Stimulated activated CD8-positive, alpha-beta memory T cell treated with anti-CD3 and anti-CD28 coated beads, Interleukin-4, amount 100 ng/mL, for 4 hours (primary cell): ENCODE measurements at regions not wholly inside any gene's neighbourhood (a gene's known extent, or its start where the extent isn't known, plus 50 kb on each side); places are given as distances from the start of the nearest gene placed in this dataset.

Source experiments
- DNase-seq, 2 donors: peaks; one replicate each; pipeline ENCODE4 v3.0.0-alpha.2; 2020; ENCODE audit warnings: low read depth in 2 of 2, low spot score in 1 of 2

DNA sequence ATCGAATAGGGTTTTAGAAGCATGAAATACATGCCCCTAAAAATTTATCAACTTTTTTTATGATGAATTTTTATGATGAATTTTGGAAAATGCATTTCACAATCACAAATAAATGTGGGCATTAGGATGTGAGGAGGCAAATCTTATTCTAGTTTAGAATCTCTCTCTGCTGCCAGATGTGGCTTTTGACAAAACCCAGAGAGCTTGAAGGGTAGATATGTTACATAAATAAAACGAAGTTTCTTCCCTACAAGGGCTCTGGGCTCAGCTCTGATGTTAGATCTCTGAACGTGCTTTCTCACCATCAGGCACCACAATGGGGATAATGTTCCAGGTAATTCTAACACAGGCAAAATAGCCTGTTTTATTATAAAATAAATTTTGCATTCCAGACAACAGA, 102.3 kb upstream of the ADAMTSL1 start:
- no peak for DNase-seq

DNA sequence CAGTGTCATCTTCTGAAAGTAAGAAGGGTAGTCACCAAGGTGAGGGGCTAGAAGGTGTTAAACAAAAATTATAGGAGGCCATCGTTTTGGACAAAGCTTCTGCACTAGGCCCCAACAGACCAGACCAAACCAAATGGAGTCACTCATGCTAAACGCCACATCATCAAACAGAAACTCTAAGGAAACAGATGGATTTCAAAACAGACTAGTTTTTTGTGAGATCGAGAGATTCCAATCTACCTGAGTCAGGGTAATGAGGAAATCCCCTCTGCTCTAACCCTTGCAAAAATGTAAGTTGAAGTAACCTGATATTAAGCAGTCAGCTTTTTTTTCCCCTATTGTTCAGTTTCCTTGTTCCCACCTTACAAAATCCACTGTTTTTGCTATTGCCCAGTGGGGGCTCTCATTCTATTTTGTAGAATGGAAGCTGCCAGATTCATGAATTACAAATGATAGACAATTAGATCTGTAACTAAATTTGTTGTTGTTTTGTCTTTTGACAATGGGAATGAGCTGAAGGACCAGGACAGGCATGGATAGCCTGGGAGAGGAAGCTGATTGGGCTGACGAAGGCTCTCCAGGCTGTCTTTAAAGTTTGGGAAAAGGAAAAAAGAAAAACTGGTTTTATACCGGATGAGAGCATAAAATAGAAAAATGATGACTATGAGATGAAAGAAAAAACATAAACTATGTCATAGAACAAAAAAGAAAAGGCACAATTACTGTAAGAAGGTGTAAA, 94.7 kb upstream of the ADAMTSL1 start:
- DNase-seq, result no peak

DNA sequence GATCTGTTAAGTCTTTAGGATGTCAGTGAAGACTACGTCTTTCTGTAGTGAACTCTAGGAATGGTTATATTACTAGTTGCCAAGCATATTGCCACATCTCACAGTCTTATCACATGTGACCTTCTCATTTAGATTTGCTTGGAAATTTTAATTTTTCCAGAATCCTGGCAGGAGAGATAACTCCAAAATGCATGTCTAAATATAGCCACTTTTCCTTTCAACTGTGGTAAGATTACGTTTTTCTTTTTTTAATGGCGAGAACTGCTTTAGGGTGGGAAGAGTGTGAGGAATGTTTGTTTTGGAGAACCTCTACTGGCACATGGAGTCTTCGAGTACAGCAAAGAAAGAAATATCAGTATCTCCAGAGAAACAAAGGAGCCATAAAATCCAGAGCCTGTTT, 91.7 kb upstream of the ADAMTSL1 start:
- DNase-seq, result no peak

DNA sequence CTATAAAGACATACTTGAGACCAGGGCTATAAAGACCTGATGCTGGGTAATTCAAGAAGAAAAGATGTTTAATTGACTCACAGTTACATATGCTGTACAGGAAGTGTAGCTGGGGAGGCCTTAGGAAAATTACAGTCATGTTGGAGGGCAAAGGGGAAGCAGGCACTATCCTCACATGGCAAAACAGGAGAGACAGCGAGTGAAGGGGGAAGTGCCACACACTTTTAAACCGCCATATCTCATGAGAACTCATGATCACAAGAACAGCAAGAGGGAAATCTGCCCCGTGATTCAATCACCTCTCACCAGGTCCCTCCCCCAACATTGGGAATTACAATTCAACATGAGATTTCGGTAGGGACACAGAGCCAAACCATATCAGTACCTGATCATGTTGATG, 89.9 kb upstream of the ADAMTSL1 start:
- no peak for DNase-seq

DNA sequence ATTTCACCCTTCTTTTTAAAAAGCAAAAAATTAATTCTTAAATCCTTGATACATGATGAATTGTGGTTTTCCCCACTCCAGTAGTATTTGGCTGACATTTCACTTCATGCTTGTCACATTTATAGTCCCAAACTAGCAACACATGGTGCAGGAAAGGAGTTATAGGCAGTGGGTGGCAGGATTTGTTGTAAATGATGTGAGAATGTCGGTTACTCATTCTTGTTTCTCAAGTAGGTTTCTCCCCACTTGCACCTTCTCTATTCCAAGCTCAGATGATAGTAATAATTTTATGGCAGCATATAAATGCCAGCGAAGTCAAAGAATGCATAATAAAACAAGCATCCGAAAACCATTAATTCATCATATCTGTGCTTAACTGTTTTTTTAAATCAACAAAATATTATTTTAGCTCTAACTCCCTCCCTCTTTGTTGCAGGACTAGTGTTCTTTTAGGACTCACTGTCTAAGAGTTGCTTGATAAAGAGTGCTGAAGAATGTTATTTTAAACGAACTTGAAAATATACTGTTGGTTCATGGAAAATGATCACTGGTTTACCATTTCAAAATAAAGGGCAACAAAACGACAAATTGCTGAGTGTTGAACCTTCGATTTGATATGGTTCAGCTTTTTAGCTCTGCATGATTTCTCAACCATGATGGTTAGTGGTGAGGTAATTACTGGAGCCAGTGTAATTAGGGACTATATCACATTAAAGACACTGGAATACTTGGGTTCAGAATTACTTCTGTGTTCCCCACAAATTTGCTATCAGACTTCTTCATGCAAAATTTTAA, 88.1 kb upstream of the ADAMTSL1 start:
- no peak for DNase-seq

DNA sequence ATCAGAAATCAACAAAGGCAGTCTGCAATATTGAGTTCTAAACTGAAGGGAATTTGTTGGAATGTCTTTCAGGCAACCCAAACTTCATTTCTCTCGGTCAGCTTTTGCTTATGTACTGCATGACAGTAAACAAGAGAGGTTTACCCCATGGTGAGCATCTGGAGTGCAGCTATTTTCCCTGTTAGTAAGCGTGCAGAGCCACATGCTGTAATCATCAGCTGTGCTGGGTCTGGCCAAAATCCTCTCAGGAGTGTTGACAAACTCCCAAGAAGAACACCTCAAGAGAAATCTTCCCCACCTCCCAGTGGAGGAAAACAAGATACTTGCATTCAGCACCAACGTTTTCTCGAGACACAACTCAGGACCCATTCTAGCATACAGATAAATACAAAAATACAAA, 83.6 kb upstream of the ADAMTSL1 start:
- no peak for DNase-seq

DNA sequence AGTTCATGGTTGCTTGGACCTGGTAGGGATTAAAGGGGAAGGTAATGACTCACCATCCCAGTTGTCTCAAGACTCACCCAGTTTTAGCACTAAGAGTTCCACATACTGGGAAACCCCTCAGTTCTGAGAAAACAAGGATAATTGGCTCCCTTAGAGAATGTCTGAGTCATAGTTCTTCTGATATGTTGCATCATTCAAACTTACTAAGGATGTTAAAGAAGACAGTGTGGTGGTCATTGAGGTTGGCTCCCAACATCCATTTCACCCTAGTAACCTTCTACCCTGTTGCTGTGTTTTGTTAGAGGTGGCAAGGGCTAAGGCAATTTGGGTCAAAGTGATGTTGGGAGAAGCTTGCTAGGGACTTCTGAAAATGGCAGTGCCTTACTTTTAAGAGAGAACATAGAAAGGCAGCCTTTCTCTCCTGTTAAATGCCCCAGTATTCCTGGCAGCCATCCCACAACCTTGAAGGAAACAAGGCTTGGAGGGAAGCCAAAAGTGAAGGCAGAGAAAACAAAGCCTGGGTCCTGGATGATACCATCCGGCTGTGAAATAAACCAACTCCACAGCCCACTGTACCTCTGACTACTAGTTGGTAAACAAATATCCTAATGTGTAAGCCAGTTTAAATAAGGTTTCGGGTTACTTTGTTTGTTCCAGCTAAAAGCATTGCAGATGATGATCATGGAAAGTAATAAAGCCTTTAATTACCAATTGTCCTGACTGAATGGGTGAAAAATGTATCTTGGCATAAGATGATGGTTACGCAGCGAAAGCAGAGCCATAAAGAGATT, 80.4 kb upstream of the ADAMTSL1 start:
- DNase-seq, result no peak

DNA sequence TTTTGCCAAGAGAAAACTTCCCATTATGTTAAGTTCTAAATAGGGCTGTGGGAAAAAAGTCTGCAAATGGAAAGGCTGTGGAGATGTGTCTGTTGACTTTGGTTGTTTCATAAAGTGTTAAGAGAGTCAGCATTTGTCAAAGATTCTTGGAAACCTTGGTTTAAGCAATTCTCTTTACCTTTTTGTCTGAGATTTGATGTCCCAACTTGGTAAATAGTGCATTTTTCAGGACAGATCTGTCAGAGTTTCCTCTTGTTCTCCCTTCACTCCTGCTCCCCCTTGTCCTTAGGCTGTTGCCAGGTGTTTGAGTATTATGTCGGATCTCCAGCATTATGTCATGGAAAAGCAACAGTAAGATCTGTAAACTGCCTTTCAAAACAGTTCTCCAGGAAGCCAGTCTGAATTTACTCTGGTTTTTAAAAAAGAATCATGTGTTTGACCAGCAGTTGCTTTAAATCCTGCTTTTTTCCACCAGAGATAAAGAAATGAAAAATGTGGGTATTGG, 79.1 kb upstream of the ADAMTSL1 start:
- DNase-seq, result no peak

DNA sequence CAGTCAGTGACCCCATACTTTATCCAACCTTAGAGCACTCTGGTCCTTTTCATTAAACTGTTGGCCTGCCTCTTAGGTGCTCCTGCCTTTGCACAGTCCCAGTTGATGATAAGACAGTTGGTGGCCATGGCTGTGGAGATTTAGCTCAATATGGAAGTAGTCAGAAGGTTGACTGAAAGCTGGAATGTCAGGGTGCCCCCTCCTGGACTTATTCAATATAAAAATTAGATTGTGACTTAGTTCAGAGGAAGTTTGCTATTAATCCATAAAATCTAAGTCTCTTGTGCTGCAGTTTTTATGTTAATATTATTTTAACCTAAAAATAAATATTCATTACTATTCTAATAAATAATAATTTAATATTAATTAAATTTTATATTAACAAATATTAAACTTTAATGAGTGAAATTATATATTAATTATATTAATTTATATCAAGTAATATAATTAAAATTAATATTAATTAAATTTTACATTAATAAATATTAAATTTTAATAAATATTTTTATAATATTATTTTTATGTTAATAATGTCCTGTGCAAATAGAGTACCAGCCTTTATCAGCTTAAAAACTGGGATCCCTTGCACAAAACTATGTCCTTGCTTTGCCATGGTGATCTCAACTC, 77.7 kb upstream of the ADAMTSL1 start:
- no peak for DNase-seq

DNA sequence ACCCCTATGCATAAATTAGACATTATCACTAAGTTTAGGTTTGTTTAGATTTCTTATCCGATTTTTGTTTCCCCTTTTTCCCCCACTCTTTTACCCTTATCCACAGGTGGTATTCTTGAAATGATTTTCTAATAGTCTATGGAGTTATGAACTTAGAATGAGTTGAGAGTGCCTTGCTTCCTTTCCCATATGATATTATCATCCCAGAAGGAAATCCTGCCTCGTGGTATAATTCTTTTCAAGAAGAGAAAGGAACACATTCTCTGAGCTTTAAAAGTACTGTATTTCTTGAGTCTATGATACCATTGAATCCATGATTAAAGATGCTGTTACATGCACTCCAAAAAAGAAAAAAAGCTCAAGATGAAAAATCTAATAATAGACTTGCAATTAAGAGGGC, 76.9 kb upstream of the ADAMTSL1 start:
- DNase-seq, result no peak

DNA sequence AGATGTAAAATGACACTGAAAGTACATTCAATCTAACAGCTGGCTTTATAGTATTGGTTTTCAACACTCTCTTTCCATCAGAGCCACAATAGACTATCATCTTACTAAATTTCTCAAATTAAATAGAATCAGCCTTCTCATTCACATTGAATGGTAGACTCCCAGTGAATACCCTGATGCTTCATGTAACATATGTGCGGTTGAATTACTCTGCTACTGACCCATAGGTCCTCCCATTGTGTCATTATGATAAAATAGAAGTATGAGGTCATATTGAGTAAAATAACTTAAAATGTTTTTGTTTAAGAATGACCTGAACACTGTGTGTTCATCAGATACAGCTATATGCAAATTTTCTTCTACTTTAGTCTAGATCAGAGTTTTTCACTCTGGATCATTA, 75.9 kb upstream of the ADAMTSL1 start:
- no peak for DNase-seq

DNA sequence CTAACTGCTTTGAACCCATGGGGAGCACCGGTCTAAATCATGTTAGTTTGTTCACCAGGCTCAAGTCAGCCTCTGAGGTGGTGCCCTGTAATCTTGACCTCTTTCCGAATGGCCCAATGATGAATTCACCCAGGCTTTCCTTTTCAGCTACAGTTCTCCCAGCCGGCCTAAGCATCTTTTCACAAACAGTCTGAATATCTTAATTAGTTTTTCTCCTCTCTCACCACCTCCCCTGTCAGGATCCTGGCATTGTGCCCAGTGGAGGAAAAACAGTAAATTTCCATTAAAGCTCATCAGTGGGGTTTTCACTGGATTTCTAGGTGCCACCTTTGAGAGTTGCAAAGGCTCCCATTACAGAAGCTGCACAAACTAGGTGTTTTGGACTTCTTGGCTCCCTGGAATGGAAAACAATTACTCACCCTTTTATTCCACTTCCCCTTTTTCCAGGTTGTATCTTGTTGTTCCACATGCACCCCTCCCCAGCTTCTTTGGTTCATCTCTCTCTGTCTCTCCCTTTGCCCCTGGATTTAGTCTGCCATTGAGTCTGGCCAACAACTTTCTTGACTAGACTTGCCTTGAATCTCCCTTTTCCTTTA, 69.4 kb upstream of the ADAMTSL1 start:
- no peak for DNase-seq

DNA sequence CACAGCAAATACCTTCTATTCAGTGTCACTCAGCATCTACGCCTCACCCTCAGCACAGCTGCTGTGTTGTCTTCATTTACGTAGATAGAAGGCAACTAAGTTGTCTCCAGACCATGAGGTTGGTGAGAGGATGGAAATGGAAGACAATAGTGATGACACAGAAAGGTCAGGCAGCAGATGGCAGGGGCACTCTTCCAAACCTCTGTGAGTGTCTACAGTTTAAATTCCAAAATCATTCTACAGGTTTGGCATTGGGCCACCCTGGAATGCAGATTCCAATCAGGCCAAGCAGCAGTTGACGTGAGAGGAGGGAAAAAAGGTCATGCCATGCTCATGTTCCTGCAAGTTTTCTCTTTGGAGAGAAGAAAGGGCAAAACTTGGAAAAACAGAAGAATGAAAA, 68.7 kb upstream of the ADAMTSL1 start:
- no peak for DNase-seq

DNA sequence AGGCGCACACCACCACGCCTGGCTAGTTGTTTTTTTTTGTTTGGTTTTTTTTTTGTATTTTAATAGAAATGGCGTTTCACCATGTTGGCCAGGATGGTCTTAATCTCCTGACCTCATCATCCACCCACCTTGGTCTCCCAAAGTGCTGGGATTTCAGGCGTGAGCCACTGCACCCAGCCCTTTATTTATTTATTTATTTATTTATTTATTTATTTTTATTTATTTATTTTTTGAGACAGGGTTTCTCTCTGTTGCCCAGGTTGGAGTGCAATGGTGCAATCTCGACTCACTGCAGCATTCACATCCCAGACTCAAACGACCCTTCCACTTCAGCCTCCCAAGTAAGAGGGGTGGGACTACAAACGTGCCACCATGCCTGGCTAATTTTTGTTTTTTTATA, 63.0 kb upstream of the ADAMTSL1 start:
- DNase-seq, result no peak

DNA sequence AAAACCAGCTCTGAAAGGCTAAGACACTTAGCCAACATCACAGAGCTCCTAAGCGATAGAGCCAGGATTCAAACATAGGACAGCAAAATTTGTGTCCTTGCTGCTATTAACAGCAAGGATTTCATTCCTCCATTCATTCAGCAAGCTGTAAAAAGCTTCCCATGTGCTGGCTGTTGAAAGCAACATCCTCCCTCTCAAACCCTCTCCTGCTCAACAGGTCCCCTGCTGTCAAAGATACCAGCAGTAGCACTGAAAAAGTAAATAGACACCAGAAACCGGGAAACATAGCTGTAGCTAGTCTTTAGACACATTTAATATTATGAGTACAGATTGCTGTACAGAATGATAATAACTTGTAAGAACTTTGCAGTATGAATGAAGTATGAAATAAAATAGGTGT, 52.6 kb upstream of the ADAMTSL1 start:
- DNase-seq, result no peak

DNA sequence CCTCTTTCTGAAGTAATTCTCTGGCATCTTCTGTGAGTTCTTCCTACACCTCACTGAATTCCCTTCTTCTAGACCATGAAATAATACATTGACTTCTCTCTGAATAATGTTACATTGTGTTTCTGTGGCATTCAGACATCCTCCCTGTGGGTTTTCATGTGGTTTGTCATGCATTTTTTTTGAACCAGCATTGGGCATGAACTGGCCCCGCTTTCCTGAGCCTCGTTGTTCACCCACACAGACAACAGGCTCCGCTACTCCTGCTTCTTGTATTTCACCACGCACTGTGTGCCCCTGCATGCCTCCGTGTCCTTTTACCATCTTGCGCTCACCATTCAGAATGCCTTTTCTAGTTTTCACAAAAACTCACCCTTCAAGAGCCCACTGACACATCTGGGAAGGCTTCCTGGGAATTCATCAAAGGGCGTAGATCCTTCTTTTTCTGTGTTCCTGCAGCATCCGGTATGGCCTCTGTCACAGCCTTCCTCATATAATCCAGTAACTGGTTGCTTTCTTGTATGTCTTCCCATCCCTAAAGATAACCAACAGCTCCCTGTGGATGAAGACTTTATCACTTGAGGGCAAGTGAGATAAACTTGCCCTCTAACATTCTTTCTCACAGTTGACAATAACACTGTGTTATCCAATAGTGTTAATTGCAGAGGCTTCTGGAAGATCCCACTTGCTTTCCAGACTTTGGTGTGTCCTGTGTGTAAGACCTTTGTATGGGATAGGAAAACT, 51.5 kb upstream of the ADAMTSL1 start:
- no peak for DNase-seq

DNA sequence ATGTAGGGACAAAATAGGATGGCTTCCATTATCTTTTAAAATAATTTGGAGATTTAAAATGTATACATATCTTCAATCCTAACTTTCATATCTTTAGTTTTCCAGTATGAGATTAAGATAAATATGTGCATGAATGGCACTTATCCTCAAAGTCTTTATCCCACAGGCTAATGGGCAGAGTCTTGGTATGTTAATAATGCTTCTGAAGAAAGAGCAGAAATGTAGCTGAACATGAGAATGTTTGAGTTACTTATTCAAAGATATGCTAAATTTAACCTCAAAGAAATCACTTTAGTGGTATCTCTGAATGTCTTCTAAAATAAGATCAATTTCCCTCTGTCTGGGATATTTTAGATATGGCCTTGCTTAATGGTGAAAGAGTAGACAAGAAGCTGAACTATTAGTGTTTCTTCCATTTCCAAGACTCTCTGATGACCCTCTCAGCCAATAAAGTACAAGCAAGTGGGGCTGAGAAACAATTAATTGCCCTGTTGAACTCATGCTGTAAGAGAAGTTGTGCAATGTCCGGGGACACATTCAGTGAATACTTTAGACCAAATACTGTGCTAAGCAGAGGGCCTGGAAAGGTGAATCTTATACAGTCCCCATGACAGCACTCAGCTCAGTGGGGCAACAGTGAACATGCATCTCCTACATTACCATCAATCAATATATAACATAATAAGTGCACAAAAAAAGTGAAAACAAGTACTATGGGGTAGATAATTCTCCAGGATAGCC, 50.0 kb upstream of the ADAMTSL1 start:
- DNase-seq, result no peak
